OCI-LY7 (cell line): ENCODE measurements at regions not wholly inside any gene's neighbourhood (a gene's known extent, or its start where the extent isn't known, plus 50 kb on each side); places are given as distances from the start of the nearest gene placed in this dataset.

Experiments
- BruUV-seq: library from RNA; stranded (reverse); fragments of 400-500 nt; replicated peaks from 2 replicates; lab custom pipeline; 2021; lab: Mats Ljungman, UMichigan
- CTCF ChIA-PET: fragments of 300-600 bp; sonication (Branson Sonifier 250); formaldehyde crosslinking; loops from one replicate; lab custom pipeline; 2022; ENCODE audit warnings: antibody characterized with exemption; ENCODE audit not compliant: unreplicated experiment; lab: Charles Lee
- POLR2A ChIA-PET: fragments of 300-600 bp; sonication (Branson Sonifier 250); formaldehyde crosslinking; loops from one replicate; lab custom pipeline; 2022; ENCODE audit warnings: antibody characterized with exemption; lab: Charles Lee
- DNase-seq: peaks from one replicate; pipeline ENCODE4 v3.0.0-alpha.2; 2015; ENCODE audit warnings: low spot score
- H2AFZ ChIP-seq: fragments of 200-600 bp; sonication (generic), shearing (Covaris generic); 2 replicates; pipeline ENCODE4 v1.6.1; 2014; ENCODE audit warnings: mild to moderate bottlenecking, antibody characterized with exemption, low read length, moderate library complexity
- H3K27ac ChIP-seq: fragments of 200-600 bp; sonication (generic); 2 replicates; pipeline ENCODE4 v1.5.1; 2014; ENCODE audit warnings: mixed run types, low read depth, mild to moderate bottlenecking, moderate library complexity, low read length, inconsistent platforms; ENCODE audit not compliant: poor library complexity, severe bottlenecking
- H3K36me3 ChIP-seq: fragments of 200-600 bp; sonication (generic); 2 replicates; pipeline ENCODE4 v1.6.1; 2014; ENCODE audit warnings: mild to moderate bottlenecking, antibody characterized with exemption, low read length, moderate library complexity, mixed read lengths; ENCODE audit not compliant: insufficient read depth
- H3K4me1 ChIP-seq: fragments of 200-600 bp; sonication (generic); 2 replicates; pipeline ENCODE4 v1.5.1; 2014; ENCODE audit warnings: mild to moderate bottlenecking, low read length; ENCODE audit not compliant: insufficient read depth, poor library complexity, severe bottlenecking
- H3K4me2 ChIP-seq: fragments of 200-600 bp; sonication (generic); 2 replicates; pipeline ENCODE4 v1.6.1; 2014; ENCODE audit warnings: mild to moderate bottlenecking, low read length
- H3K4me3 ChIP-seq: fragments of 200-600 bp; sonication (generic); 2 replicates; pipeline ENCODE4 v1.5.1; 2014; ENCODE audit warnings: mild to moderate bottlenecking, low read depth, low read length; ENCODE audit not compliant: poor library complexity, severe bottlenecking
- H3K79me2 ChIP-seq: fragments of 200-600 bp; sonication (generic); 2 replicates; pipeline ENCODE4 v1.6.1; 2016; ENCODE audit warnings: low read depth, mild to moderate bottlenecking, low read length, moderate library complexity, mixed read lengths; ENCODE audit not compliant: insufficient read depth
- H3K9me2 ChIP-seq: fragments of 200-600 bp; sonication (generic); 2 replicates; pipeline ENCODE4 v1.6.1; 2016; ENCODE audit warnings: mild to moderate bottlenecking, low read length, mixed read lengths; ENCODE audit not compliant: insufficient read depth
- H3K9me3 ChIP-seq: fragments of 200-600 bp; sonication (generic); 2 replicates; pipeline ENCODE4 v1.6.1; 2014; ENCODE audit warnings: mild to moderate bottlenecking, mixed run types, low read length, mixed read lengths
- H4K20me1 ChIP-seq: fragments of 200-600 bp; sonication (generic); 2 replicates; pipeline ENCODE4 v1.6.1; 2014; ENCODE audit warnings: mild to moderate bottlenecking, antibody characterized with exemption, low read length, moderate library complexity, mixed read lengths; ENCODE audit not compliant: insufficient read depth
- EZH2phosphoT487 ChIP-seq: fragments of 200-600 bp; sonication (generic); IDR thresholded peaks from 2 replicates; pipeline ENCODE4 v1.6.1; 2018; ENCODE audit warnings: low read depth, borderline replicate concordance, mild to moderate bottlenecking, mixed run types, antibody characterized with exemption, low read length, moderate library complexity, mixed read lengths
- intact Hi-C: fragments of 100-400 bp; cut with micrococcal nuclease; formaldehyde crosslinking; loops from one replicate; pipeline ENCODE4 v1.10.0; 2022; ENCODE audit not compliant: unreplicated experiment
- TF ChIP-seq, protein P1 (sequence below): fragments of 200-600 bp; sonication (generic); conservative IDR thresholded peaks from 2 replicates; pipeline ENCODE4 v1.5.1; 2014; ENCODE audit warnings: mild to moderate bottlenecking, antibody characterized with exemption, low read length, moderate library complexity, mixed read lengths

GRCh38 chr2:184137955-184138354 is 460.4 kb upstream of the ZNF804A start:
- no peak overlapping the region for H2AFZ ChIP-seq
- CTCF ChIA-PET: no interaction called here
- no peaks in the 10 kb centered on the region for H4K20me1 ChIP-seq
- H3K4me3 ChIP-seq: no peak overlapping the region
- POLR2A ChIA-PET: no interaction called here
- H3K9me2 ChIP-seq: no peaks in the 10 kb centered on the region
- no TSS peak for BruUV-seq
- H3K4me2 ChIP-seq: no peak overlapping the region
- H3K27ac ChIP-seq: no peak overlapping the region
- TF ChIP-seq, protein P1, sequence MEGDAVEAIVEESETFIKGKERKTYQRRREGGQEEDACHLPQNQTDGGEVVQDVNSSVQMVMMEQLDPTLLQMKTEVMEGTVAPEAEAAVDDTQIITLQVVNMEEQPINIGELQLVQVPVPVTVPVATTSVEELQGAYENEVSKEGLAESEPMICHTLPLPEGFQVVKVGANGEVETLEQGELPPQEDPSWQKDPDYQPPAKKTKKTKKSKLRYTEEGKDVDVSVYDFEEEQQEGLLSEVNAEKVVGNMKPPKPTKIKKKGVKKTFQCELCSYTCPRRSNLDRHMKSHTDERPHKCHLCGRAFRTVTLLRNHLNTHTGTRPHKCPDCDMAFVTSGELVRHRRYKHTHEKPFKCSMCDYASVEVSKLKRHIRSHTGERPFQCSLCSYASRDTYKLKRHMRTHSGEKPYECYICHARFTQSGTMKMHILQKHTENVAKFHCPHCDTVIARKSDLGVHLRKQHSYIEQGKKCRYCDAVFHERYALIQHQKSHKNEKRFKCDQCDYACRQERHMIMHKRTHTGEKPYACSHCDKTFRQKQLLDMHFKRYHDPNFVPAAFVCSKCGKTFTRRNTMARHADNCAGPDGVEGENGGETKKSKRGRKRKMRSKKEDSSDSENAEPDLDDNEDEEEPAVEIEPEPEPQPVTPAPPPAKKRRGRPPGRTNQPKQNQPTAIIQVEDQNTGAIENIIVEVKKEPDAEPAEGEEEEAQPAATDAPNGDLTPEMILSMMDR: no peak
- TF ChIP-seq EZH2phosphoT487: no peak
- intact Hi-C loops: no loop called here
- H3K79me2 ChIP-seq: no peaks in the 10 kb centered on the region
- no peak for DNase-seq
- H3K4me1 ChIP-seq: no peaks in the 10 kb centered on the region
- H3K36me3 ChIP-seq: no peaks in the 10 kb centered on the region
- no peaks in the 10 kb centered on the region for H3K9me3 ChIP-seq

DNA sequence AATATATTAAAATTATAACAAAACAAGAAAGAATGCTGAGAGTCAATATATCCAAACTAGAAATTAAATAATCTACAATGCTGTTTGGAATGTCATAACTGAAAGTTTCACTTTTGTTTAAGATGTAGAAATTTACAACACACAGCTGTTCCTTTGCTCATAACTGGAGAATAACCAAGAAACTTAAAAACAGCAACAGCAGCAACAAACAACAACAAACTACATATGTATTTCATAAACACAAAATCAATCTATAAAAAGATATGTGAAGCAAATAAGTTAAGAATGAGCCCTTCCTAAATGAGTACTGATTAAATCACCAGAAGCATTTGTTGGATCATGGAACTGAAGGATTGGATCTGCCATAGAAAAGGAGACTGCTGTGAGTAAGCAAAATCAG is 456.5 kb upstream of the ZNF804A start:
- no peaks in the 10 kb centered on the region for H3K4me1 ChIP-seq
- no peak overlapping the region for H3K27ac ChIP-seq
- H3K4me3 ChIP-seq: no peak overlapping the region
- no peaks in the 10 kb centered on the region for H3K9me3 ChIP-seq
- H3K79me2 ChIP-seq: no peaks in the 10 kb centered on the region
- no TSS peak for BruUV-seq
- H3K36me3 ChIP-seq: no peaks in the 10 kb centered on the region
- no peak for DNase-seq
- no peak overlapping the region for H3K4me2 ChIP-seq
- ChIA-PET POLR2A (no interaction called here), CTCF (no interaction called here)
- H2AFZ ChIP-seq: no peak overlapping the region
- H3K9me2 ChIP-seq: no peaks in the 10 kb centered on the region
- intact Hi-C loops: no loop called here
- no peak for TF ChIP-seq EZH2phosphoT487
- TF ChIP-seq, protein P1: no peak
- H4K20me1 ChIP-seq: no peaks in the 10 kb centered on the region

DNA sequence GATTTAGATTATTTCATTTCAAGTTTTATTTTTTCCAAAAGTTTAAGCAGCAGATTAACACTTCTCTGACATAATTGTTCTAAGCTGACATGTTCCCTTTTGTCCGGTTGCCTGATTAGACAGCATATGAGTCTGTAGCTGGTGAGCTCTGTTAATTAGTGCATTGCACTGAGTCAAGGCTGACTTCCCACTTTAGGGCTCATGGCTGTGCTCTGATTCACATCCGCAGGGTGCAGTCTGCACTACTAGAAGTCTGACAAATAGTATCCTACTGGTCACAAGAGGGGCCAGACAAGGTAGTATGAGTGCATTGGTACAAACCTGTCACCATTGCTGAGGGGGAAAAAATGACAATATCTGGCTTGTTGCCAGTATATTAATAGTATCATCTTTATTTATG is 443.9 kb upstream of the ZNF804A start:
- BruUV-seq: no TSS peak
- POLR2A ChIA-PET: no interaction called here
- no peaks in the 10 kb centered on the region for H3K9me2 ChIP-seq
- TF ChIP-seq EZH2phosphoT487: no peak
- TF ChIP-seq, protein P1: no peak
- H3K27ac ChIP-seq: no peak overlapping the region
- no peak overlapping the region for H2AFZ ChIP-seq
- CTCF ChIA-PET: no interaction called here
- no peak overlapping the region for H3K4me3 ChIP-seq
- no peak for DNase-seq
- no peaks in the 10 kb centered on the region for H3K36me3 ChIP-seq
- H3K79me2 ChIP-seq: no peaks in the 10 kb centered on the region
- H3K4me1 ChIP-seq: no peaks in the 10 kb centered on the region
- intact Hi-C loops: no loop called here
- H4K20me1 ChIP-seq: no peaks in the 10 kb centered on the region
- H3K9me3 ChIP-seq: no peaks in the 10 kb centered on the region
- no peak overlapping the region for H3K4me2 ChIP-seq
